Heart left ventricle (tissue), 16 donors: ENCODE measurements at regions not wholly inside any gene's neighbourhood (a gene's known extent, or its start where the extent isn't known, plus 50 kb on each side); places are given as distances from the start of the nearest gene placed in this dataset.
"Not testable (repeated sequence)": the region's sequence is repeated elsewhere in the genome, so short reads cannot be mapped to it uniquely, and the experiment has no call there.

Experiments
- ATAC-seq, 4 donors: fragments of 200-7000 bp; cut with Tn5 transposase; one replicate each; pipeline ENCODE4 v1.9.1; 2020 to 2022; ENCODE audit warnings: moderate library complexity in 4 of 4, mild to moderate bottlenecking in 3 of 4, moderate number of reproducible peaks in 1 of 4
- DNase-seq, 5 donors: peaks; one replicate each; pipeline ENCODE4 v3.0.0-alpha.2; 2020
- H3K27ac ChIP-seq, 12 donors: fragments of 200-600 bp; sonication (generic) in 4 of 12; one replicate each; pipeline versions ENCODE4 v1.5.0 to v1.8.0; 2016 to 2022; ENCODE audit warnings: mild to moderate bottlenecking in 2 of 12
- H3K27me3 ChIP-seq, 9 donors: fragments of 200-600 bp; sonication (generic) in 2 of 9; one replicate each; pipeline versions ENCODE4 v1.5.1 to v1.8.0; 2016 to 2022; ENCODE audit warnings: mild to moderate bottlenecking in 3 of 9
- H3K36me3 ChIP-seq, 9 donors: fragments of 200-600 bp; sonication (generic) in 2 of 9; one replicate each; pipeline versions ENCODE4 v1.5.0 to v1.8.0; 2018 to 2022; ENCODE audit warnings: mild to moderate bottlenecking in 2 of 9
- H3K4me1 ChIP-seq, 12 donors: fragments of 200-600 bp; sonication (generic) in 4 of 12; one replicate each; pipeline versions ENCODE4 v1.5.0 to v1.8.0; 2016 to 2022; ENCODE audit warnings: mild to moderate bottlenecking in 3 of 12
- H3K4me3 ChIP-seq, 12 donors: fragments of 200-600 bp; sonication (generic) in 4 of 12; one replicate each; pipeline versions ENCODE4 v1.5.0 to v1.8.0; 2017 to 2022; ENCODE audit warnings: mild to moderate bottlenecking in 9 of 12, moderate library complexity in 4 of 12
- H3K9me3 ChIP-seq, 12 donors: fragments of 200-600 bp; sonication (generic) in 4 of 12; one replicate each; pipeline versions ENCODE4 v1.5.0 to v1.8.0; 2016 to 2022; ENCODE audit warnings: mild to moderate bottlenecking in 1 of 12
- CTCF ChIP-seq, 12 donors: fragments of 200-600 bp; sonication (generic) in 4 of 12; IDR thresholded peaks; one replicate each; pipeline versions ENCODE4 v1.5.0 to v1.8.0; 2018 to 2022; ENCODE audit warnings: antibody characterized with exemption in 12 of 12, mild to moderate bottlenecking in 5 of 12
- POLR2A ChIP-seq, 2 donors: fragments of 450-650 bp; IDR thresholded peaks; one replicate each; pipeline ENCODE4 v1.6.1; 2017; ENCODE audit warnings: antibody characterized with exemption in 2 of 2, mild to moderate bottlenecking in 2 of 2, moderate library complexity in 2 of 2
- WGBS, 4 donors: extraction: QIAGEN DNeasy Blood & Tissue Kit in 2 of 4; methylation state at CpG; one replicate each; pipeline versions ENCODE4 v1.1.5 to v1.1.7; 2013 to 2018; 5-methylcytosine and 5-hydroxymethylcytosine counted together
- intact Hi-C, 10 donors: fragments of 100-400 bp; cut with DNase I; formaldehyde crosslinking; loops; one replicate each; pipeline versions ENCODE4 v1.11.1 to v1.14.2; 2022
- donor health status: ischemic (EF 13 %, LVEDD 7.1; RV severe dilation, severe dysfunction).
- donor health status: healthy with polysubstance abuse.
- donor health status: DM: no; HTN: yes; CAD: no.
- donor health status: DM: no; HTN: no; CAD: no.
- donor health status: ischemic (EF 25% LVEDD 6.9; RV normal size, moderate dysfunction).
- donor health status: ischemic (EF 25% LVEDD 5.7; RV mildly dilated, moderate dysfunction).
- donor health status: healthy.
- donor health status: DM: yes; HTN: yes; CAD: no.
- donor health status: ischemic (EF 35%, LVEDD 5.7; RV mildly dilated, moderate dysfunction).
- donor health status: nonischemic (EF 11% LVEDD 7.7; RV severe dilation, severe dysfunction).
- donor health status: DM: yes; HTN: yes; CAD: no.
- donor health status: PGD.
- donor health status: ischemic (EF 29% LVEDD 5.4; RV normal size, mild dysfunction).
- donor health status: nonischemic (EF 23%, LVEDD 6.1; RV moderate dilation, normal function).

- Histone ChIP-seq H3K27ac (peak overlapping the region in 1 of 12 donors; percentile 11), H3K4me1 (peaks cover 0 to 16% (median 0%) of the 10 kb centered on the region in 12 donors)
- WGBS, 4 donors, result 56 to 70% (median 63%) methylated on average over 12 of the region's 12 CpGs
- peak in 2 of 5 donors; percentile 10 to 44 for DNase-seq
- peak in 10 of 12 donors; percentile 27 to 53 (median 44) for TF ChIP-seq CTCF (IDR thresholded peaks at IDR 0.05)
- not testable (repeated sequence) for H3K4me3 ChIP-seq, H3K36me3 ChIP-seq, H3K27me3 ChIP-seq, ATAC-seq, H3K9me3 ChIP-seq
- intact Hi-C loops, result loop anchor here in 3 of 10 donors (5.0 to 10.0 kb wide), 3 partner anchors 110 to 120 kb away; no protein-coding TSS in a partner anchor
These were observed 1395.1 kb downstream of the ADGRL3 start for GRCh38 chr4:62595265-62595664.

GRCh38 chr4:62591756-62592155 is 1391.6 kb downstream of the ADGRL3 start:
- intact Hi-C loops, result loop anchor here in 3 of 10 donors (5.0 to 10.0 kb wide), 3 partner anchors 113 to 123 kb away; no protein-coding TSS in a partner anchor
- H3K27me3 ChIP-seq, result no peaks in the 10 kb centered on the region
- no peak for ATAC-seq
- no peak for DNase-seq
- peaks cover 0 to 7% (median 0%) of the 10 kb centered on the region in 12 donors for H3K9me3 ChIP-seq
- TF ChIP-seq POLR2A (IDR thresholded peaks at IDR 0.05), result no peak
- TF ChIP-seq CTCF (IDR thresholded peaks at IDR 0.05), result no peak
- no peaks in the 10 kb centered on the region for H3K36me3 ChIP-seq
- H3K27ac ChIP-seq, result no peak overlapping the region
- 76 to 95% (median 86%) methylated on average over 2 of the region's 2 CpGs for WGBS, 4 donors
- no peak overlapping the region for H3K4me3 ChIP-seq
- H3K4me1 ChIP-seq, result peaks cover 0 to 16% (median 0%) of the 10 kb centered on the region in 12 donors

GRCh38 chr4:62588671-62589070 is 1388.5 kb downstream of the ADGRL3 start:
- intact Hi-C loops, result no loop called here
- Histone ChIP-seq H3K27me3 (no peaks in the 10 kb centered on the region), H3K4me3 (no peak overlapping the region), H3K9me3 (peaks cover 0 to 7% (median 0%) of the 10 kb centered on the region in 12 donors), H3K27ac (no peak overlapping the region), H3K36me3 (no peaks in the 10 kb centered on the region), H3K4me1 (peaks cover 0 to 11% (median 0%) of the 10 kb centered on the region in 12 donors)
- ATAC-seq (no peak), DNase-seq (no peak)
- 70 to 100% (median 87%) methylated on average over 1 of the region's 1 CpG for WGBS, 4 donors
- TF ChIP-seq POLR2A (IDR thresholded peaks at IDR 0.05) (no peak), CTCF (IDR thresholded peaks at IDR 0.05) (no peak)

- Histone ChIP-seq H3K27ac (no peak overlapping the region), H3K4me3 (no peak overlapping the region), H3K9me3 (peaks cover 0 to 2% (median 0%) of the 10 kb centered on the region in 12 donors), H3K4me1 (no peaks in the 10 kb centered on the region), H3K36me3 (no peaks in the 10 kb centered on the region), H3K27me3 (no peaks in the 10 kb centered on the region)
- 60 to 78% (median 74%) methylated on average over 3 to 4 of the region's 4 CpGs for WGBS, 4 donors
- TF ChIP-seq POLR2A (IDR thresholded peaks at IDR 0.05) (no peak), CTCF (IDR thresholded peaks at IDR 0.05) (no peak)
- DNase-seq, result no peak
- no peak for ATAC-seq
- intact Hi-C loops, result no loop called here
These were observed 1371.4 kb downstream of the ADGRL3 start for GRCh38 chr4:62571494-62571893.
